Stomach (tissue), 4 donors: ENCODE measurements at regions not wholly inside any gene's neighbourhood (a gene's known extent, or its start where the extent isn't known, plus 50 kb on each side); places are given as distances from the start of the nearest gene placed in this dataset.

Experiments
- EP300 ChIP-seq: sonication (generic); formaldehyde crosslinking; IDR thresholded peaks from one replicate; pipeline ENCODE4 v1.6.1; 2017; ENCODE audit warnings: antibody characterized with exemption
- POLR2A ChIP-seq, 4 donors: fragments of 450-650 bp; IDR thresholded peaks; one replicate each; pipeline ENCODE4 v1.6.1; 2016; ENCODE audit warnings: antibody characterized with exemption in 4 of 4, control low read depth in 2 of 4, mild to moderate bottlenecking in 1 of 4, moderate library complexity in 1 of 4
- POLR2AphosphoS5 ChIP-seq, 3 donors: sonication (generic); formaldehyde crosslinking; IDR thresholded peaks; one replicate each; pipeline ENCODE4 v1.6.1; 2016; ENCODE audit warnings: antibody characterized with exemption in 3 of 3
- TF ChIP-seq, protein P1 (sequence below), 7 experiments: fragments of 450-650 bp in 4 of 7; fragments of 200-600 bp in 3 of 7; sonication (generic) in 3 of 7; IDR thresholded peaks; one replicate each; pipeline ENCODE4 v1.5.1; 2016 to 2019; ENCODE audit warnings: antibody characterized with exemption in 7 of 7, control low read depth in 2 of 7, mild to moderate bottlenecking in 1 of 7

GRCh38 chr13:105377452-105377851 is 1158.0 kb downstream of the EFNB2 start:
- TF ChIP-seq, protein P1, sequence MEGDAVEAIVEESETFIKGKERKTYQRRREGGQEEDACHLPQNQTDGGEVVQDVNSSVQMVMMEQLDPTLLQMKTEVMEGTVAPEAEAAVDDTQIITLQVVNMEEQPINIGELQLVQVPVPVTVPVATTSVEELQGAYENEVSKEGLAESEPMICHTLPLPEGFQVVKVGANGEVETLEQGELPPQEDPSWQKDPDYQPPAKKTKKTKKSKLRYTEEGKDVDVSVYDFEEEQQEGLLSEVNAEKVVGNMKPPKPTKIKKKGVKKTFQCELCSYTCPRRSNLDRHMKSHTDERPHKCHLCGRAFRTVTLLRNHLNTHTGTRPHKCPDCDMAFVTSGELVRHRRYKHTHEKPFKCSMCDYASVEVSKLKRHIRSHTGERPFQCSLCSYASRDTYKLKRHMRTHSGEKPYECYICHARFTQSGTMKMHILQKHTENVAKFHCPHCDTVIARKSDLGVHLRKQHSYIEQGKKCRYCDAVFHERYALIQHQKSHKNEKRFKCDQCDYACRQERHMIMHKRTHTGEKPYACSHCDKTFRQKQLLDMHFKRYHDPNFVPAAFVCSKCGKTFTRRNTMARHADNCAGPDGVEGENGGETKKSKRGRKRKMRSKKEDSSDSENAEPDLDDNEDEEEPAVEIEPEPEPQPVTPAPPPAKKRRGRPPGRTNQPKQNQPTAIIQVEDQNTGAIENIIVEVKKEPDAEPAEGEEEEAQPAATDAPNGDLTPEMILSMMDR (IDR thresholded peaks at IDR 0.05): no peak
- TF ChIP-seq POLR2A (IDR thresholded peaks at IDR 0.05) (no peak), POLR2AphosphoS5 (IDR thresholded peaks at IDR 0.05) (no peak), EP300 (no peak)
